ENCODE measurements at regions not wholly inside any gene's neighbourhood (a gene's known extent, or its start where the extent isn't known, plus 50 kb on each side); places are given as distances from the start of the nearest gene placed in this dataset.

DNA sequence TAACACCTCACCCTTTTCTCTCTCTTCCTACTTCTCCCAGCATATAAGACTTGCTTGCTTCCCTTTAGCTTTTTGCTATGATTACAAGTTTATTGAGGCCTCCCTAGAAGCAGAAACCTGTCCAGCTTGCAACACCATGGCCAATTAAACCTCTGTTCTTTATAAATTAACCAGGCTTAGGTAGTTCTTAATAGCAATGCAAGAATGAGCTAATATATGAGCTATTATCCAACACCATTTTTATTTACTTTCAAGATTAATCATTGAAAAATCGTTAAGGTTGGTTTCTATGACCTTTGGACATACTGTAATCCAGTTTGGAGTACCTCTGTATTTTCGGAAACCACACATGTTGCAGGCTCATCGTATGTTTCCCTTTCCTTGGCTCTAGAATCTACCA, 643.1 kb downstream of the ZPLD1 start:
- intact Hi-C loops (cut with DNase I), result no loop called here
- TF ChIP-seq POLR2A (IDR thresholded peaks at IDR 0.05) (no peak), CTCF (IDR thresholded peaks at IDR 0.05) (no peak), POLR2AphosphoS5 (IDR thresholded peaks at IDR 0.05; ENCODE audit: insufficient read depth in 1 of 2, low read depth in 1 of 2) (no peak)

DNA sequence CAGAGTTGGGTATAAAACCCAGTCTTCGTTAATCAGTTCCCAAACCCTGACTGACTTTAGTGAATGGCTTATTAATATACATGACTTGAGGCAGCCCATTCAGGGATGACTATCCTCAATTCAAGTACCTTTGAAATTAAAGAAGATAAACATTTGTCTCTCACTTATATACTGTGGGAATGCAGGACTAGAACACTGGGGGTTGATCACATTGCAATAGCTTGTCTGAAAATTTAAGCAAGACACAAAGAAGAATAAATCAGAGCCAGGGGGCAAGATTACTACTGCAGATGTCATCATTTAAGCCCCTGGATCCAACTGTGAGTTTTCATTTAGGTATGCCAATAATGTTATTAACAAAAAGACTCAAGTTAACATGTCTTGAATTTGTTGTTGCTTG, 647.7 kb downstream of the ZPLD1 start:
- H3K4me1 ChIP-seq, result no peaks in the 10 kb centered on the region
- H3K27ac ChIP-seq, result no peak overlapping the region
- H3K27me3 ChIP-seq, result no peaks in the 10 kb centered on the region
- intact Hi-C loops (cut with DNase I), result no loop called here
- TF ChIP-seq POLR2AphosphoS5 (IDR thresholded peaks at IDR 0.05; ENCODE audit: insufficient read depth in 1 of 2, low read depth in 1 of 2) (no peak), POLR2A (IDR thresholded peaks at IDR 0.05) (no peak), CTCF (IDR thresholded peaks at IDR 0.05) (no peak)
- no peaks in the 10 kb centered on the region for H3K36me3 ChIP-seq
- no peak for DNase-seq (ENCODE audit: extremely low spot score in 2 of 2)
- no peak overlapping the region for H3K4me3 ChIP-seq
- no peaks in the 10 kb centered on the region for H3K9me3 ChIP-seq

More for the DNA sequence above, 643.1 kb downstream of the ZPLD1 start:
- Histone ChIP-seq H3K27ac (no peak overlapping the region), H3K4me1 (no peaks in the 10 kb centered on the region), H3K36me3 (no peaks in the 10 kb centered on the region), H3K9me3 (no peaks in the 10 kb centered on the region), H3K4me3 (no peak overlapping the region), H3K27me3 (no peaks in the 10 kb centered on the region)
- no peak for DNase-seq (ENCODE audit: extremely low spot score in 2 of 2)

DNA sequence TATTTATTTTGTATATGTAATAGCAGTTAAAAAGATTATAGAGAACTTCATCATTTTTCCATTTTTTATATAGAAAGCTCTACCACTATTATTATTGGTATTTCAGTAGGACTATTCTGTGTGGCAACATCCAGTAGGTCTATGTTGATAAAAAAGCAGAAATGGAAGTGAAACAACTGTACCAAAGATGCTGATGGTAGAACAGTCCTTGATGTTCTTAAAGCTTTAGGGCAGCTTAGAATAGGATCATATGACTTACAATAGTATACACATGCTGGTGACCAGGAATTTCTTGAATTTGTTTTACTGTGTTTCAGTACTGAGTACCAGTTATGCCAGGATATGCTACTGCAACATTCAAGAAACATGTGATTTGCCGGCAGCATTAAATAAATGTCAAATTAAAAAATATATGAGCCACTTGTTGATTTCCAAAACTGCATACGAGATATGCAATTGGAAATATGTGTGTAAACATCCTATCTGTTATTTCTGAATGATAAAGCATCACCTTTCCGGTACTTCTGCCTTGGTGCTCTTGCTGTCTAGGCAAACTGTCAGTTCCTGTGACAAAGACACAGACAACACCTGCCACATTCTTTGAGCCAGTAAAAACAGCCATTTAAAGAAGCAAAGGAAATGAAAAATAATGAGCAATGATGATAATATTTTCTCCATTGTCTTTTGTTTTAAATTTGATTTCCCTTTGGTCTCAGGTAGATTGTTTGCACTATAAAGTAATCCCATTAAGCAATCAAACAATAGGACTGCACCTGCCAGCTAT, 649.2 kb downstream of the ZPLD1 start:
- intact Hi-C loops (cut with DNase I), result no loop called here
- H3K27ac ChIP-seq, result no peak overlapping the region
- no peak for DNase-seq (ENCODE audit: extremely low spot score in 2 of 2)
- H3K36me3 ChIP-seq, result no peaks in the 10 kb centered on the region
- no peaks in the 10 kb centered on the region for H3K4me1 ChIP-seq
- no peaks in the 10 kb centered on the region for H3K27me3 ChIP-seq
- TF ChIP-seq POLR2A (IDR thresholded peaks at IDR 0.05) (no peak), CTCF (IDR thresholded peaks at IDR 0.05) (no peak), POLR2AphosphoS5 (IDR thresholded peaks at IDR 0.05; ENCODE audit: insufficient read depth in 1 of 2, low read depth in 1 of 2) (no peak)
- no peak overlapping the region for H3K4me3 ChIP-seq
- H3K9me3 ChIP-seq, result no peaks in the 10 kb centered on the region

GRCh38 chr3:103085465-103085864, 650.6 kb downstream of the ZPLD1 start:
- Histone ChIP-seq H3K4me1 (no peaks in the 10 kb centered on the region), H3K9me3 (no peaks in the 10 kb centered on the region), H3K27ac (no peak overlapping the region), H3K4me3 (no peak overlapping the region), H3K36me3 (no peaks in the 10 kb centered on the region), H3K27me3 (no peaks in the 10 kb centered on the region)
- intact Hi-C loops (cut with DNase I), result no loop called here
- TF ChIP-seq POLR2AphosphoS5 (IDR thresholded peaks at IDR 0.05; ENCODE audit: insufficient read depth in 1 of 2, low read depth in 1 of 2) (no peak), POLR2A (IDR thresholded peaks at IDR 0.05) (no peak), CTCF (IDR thresholded peaks at IDR 0.05) (no peak)
- DNase-seq (ENCODE audit: extremely low spot score in 2 of 2), result no peak

- no peaks in the 10 kb centered on the region for H3K4me1 ChIP-seq
- no peak overlapping the region for H3K27ac ChIP-seq
- DNase-seq (ENCODE audit: extremely low spot score in 2 of 2), result no peak
- no peaks in the 10 kb centered on the region for H3K27me3 ChIP-seq
- TF ChIP-seq POLR2A (IDR thresholded peaks at IDR 0.05), result no peak
- no peak for TF ChIP-seq CTCF (IDR thresholded peaks at IDR 0.05)
- TF ChIP-seq POLR2AphosphoS5 (IDR thresholded peaks at IDR 0.05; ENCODE audit: insufficient read depth in 1 of 2, low read depth in 1 of 2), result no peak
- no peak overlapping the region for H3K4me3 ChIP-seq
- intact Hi-C loops (cut with DNase I), result no loop called here
- H3K9me3 ChIP-seq, result peaks cover 4% of the 10 kb centered on the region
- H3K36me3 ChIP-seq, result no peaks in the 10 kb centered on the region
Observed at GRCh38 chr3:103089758-103090157, 654.9 kb downstream of the ZPLD1 start.
